ENCODE measurements at regions not wholly inside any gene's neighbourhood (a gene's known extent, or its start where the extent isn't known, plus 50 kb on each side); places are given as distances from the start of the nearest gene placed in this dataset.
"Not testable (repeated sequence)": the region's sequence is repeated elsewhere in the genome, so short reads cannot be mapped to it uniquely, and the experiment has no call there.

DNA sequence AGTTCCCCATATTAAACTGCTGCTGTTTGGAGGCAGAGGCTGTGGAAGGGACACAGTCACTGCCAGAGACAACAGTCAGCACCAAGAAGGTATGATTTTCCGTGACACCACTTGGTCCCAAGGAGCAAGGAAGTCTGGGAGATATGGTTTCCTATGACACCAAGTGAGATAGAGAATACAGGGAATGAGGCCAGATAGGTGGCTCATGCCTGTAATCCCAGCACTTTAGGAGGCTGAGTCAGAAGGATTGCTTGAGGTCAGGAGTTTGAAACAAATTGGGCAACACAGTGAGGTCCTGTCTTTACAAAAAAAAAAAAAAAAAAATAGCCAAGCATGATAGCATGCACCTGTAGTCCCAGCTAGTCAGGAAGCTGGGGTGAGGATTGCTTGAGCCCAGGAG, 90.8 kb downstream of the ABCC12 start:
- ChIA-PET CTCF (no interaction called here), POLR2A (no interaction called here)
- H3K4me3 ChIP-seq (ENCODE audit: low read depth, low read length) = no peak overlapping the region
- Mint-ChIP-seq H3K27ac (ENCODE audit: unreplicated experiment) (no peak overlapping the region), H3K27me3 (ENCODE audit: insufficient read depth, unreplicated experiment) (no peaks in the 10 kb centered on the region), H3K36me3 (ENCODE audit: insufficient read depth, unreplicated experiment) (no peaks in the 10 kb centered on the region), H3K4me3 (ENCODE audit: unreplicated experiment) (no peak overlapping the region), H3K9me3 (ENCODE audit: unreplicated experiment) (peaks cover 6% of the 10 kb centered on the region), H3K4me1 (ENCODE audit: low read depth, unreplicated experiment) (no peaks in the 10 kb centered on the region)
- H3K36me3 ChIP-seq (ENCODE audit: control insufficient read depth, insufficient read depth, low read length) = no peaks in the 10 kb centered on the region
- BruUV-seq (replicated peaks) = no TSS peak
- peaks cover 5% of the 10 kb centered on the region; the same call in 1 of the 2 replicates for H3K4me1 ChIP-seq
- no peaks in the 10 kb centered on the region for H3K9me3 ChIP-seq
- intact Hi-C loops (cut with micrococcal nuclease; ENCODE audit: unreplicated experiment) = no loop called here
- DNase-seq = no peak
- H3K27me3 ChIP-seq (replicated peaks; ENCODE audit: control insufficient read depth, insufficient read depth, low read length) = no peaks in the 10 kb centered on the region
- TF ChIP-seq, protein P1, sequence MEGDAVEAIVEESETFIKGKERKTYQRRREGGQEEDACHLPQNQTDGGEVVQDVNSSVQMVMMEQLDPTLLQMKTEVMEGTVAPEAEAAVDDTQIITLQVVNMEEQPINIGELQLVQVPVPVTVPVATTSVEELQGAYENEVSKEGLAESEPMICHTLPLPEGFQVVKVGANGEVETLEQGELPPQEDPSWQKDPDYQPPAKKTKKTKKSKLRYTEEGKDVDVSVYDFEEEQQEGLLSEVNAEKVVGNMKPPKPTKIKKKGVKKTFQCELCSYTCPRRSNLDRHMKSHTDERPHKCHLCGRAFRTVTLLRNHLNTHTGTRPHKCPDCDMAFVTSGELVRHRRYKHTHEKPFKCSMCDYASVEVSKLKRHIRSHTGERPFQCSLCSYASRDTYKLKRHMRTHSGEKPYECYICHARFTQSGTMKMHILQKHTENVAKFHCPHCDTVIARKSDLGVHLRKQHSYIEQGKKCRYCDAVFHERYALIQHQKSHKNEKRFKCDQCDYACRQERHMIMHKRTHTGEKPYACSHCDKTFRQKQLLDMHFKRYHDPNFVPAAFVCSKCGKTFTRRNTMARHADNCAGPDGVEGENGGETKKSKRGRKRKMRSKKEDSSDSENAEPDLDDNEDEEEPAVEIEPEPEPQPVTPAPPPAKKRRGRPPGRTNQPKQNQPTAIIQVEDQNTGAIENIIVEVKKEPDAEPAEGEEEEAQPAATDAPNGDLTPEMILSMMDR (IDR thresholded peaks at IDR 0.05; ENCODE audit: insufficient read depth in 1 of 2, low read depth in 1 of 2, low read length in 1 of 2, severe bottlenecking in 1 of 2, unreplicated experiment in 1 of 2) = no peak

DNA sequence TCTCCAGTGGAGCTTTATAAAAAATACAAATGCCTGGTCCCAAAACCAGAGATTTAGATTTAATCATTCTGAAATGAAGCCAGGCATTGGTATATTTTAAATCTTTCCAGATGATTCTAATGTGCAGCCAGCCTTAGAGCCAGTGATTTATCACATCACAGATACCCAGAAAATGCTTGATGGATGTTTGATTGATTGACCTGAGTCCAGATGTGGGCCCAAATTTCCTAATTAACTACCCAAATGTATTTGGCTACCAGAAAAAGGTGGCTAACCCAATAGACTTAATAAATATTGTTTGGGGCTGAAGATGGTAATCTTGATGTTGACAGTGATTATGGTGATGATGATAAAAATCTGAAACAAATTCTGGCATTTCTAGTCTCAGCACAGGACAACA, 93.1 kb downstream of the ABCC12 start:
- Mint-ChIP-seq H3K27me3 (ENCODE audit: insufficient read depth, unreplicated experiment) (no peaks in the 10 kb centered on the region), H3K9me3 (ENCODE audit: unreplicated experiment) (no peaks in the 10 kb centered on the region), H3K27ac (ENCODE audit: unreplicated experiment) (no peak overlapping the region), H3K4me3 (ENCODE audit: unreplicated experiment) (no peak overlapping the region), H3K4me1 (ENCODE audit: low read depth, unreplicated experiment) (no peaks in the 10 kb centered on the region), H3K36me3 (ENCODE audit: insufficient read depth, unreplicated experiment) (no peaks in the 10 kb centered on the region)
- peaks cover 5% of the 10 kb centered on the region; the same call in 1 of the 2 replicates for H3K4me1 ChIP-seq
- H3K27me3 ChIP-seq (replicated peaks; ENCODE audit: control insufficient read depth, insufficient read depth, low read length) = no peaks in the 10 kb centered on the region
- no peak for DNase-seq
- ChIA-PET CTCF (no interaction called here), POLR2A (no interaction called here)
- TF ChIP-seq, protein P1 (IDR thresholded peaks at IDR 0.05; ENCODE audit: insufficient read depth in 1 of 2, low read depth in 1 of 2, low read length in 1 of 2, severe bottlenecking in 1 of 2, unreplicated experiment in 1 of 2) = no peak
- H3K36me3 ChIP-seq (ENCODE audit: control insufficient read depth, insufficient read depth, low read length) = no peaks in the 10 kb centered on the region
- no peak overlapping the region for H3K4me3 ChIP-seq (ENCODE audit: low read depth, low read length)
- intact Hi-C loops (cut with micrococcal nuclease; ENCODE audit: unreplicated experiment) = no loop called here
- no TSS peak for BruUV-seq (replicated peaks)
- no peaks in the 10 kb centered on the region for H3K9me3 ChIP-seq

DNA sequence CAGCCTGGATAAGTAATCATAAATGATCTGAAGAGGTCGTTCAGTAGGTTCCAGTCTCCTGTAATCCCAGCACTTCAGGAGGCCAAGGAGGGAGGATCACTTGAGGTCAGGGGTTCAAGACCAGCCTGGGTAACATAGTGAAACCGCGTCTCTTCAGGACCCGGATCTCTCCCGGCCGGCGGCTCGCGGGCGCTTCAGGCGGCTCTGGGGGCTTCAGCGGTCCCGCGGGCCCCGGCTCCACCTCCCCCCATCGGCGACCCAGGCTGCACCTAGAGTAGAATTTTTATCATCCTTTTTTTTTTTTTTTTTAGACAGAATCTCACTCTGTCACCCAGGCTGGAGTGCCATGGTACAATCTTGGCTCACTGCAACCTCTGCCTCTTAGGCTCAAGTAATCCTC, 95.9 kb downstream of the ABCC12 start:
- Histone ChIP-seq H3K9me3 (no peaks in the 10 kb centered on the region), H3K4me3 (ENCODE audit: low read depth, low read length) (no peak overlapping the region), H3K36me3 (ENCODE audit: control insufficient read depth, insufficient read depth, low read length) (no peaks in the 10 kb centered on the region), H3K4me1 (peaks cover under 1% of the 10 kb centered on the region), H3K27me3 (replicated peaks; ENCODE audit: control insufficient read depth, insufficient read depth, low read length) (no peaks in the 10 kb centered on the region)
- TF ChIP-seq, protein P1 (IDR thresholded peaks at IDR 0.05; ENCODE audit: insufficient read depth in 1 of 2, low read depth in 1 of 2, low read length in 1 of 2, severe bottlenecking in 1 of 2, unreplicated experiment in 1 of 2) = no peak
- intact Hi-C loops (cut with micrococcal nuclease; ENCODE audit: unreplicated experiment) = loop anchor here (10.0 kb wide), 1 partner anchor 85 kb away; no protein-coding TSS in a partner anchor
- Mint-ChIP-seq H3K9me3 (ENCODE audit: unreplicated experiment) (no peaks in the 10 kb centered on the region), H3K4me3 (ENCODE audit: unreplicated experiment) (no peak overlapping the region), H3K4me1 (ENCODE audit: low read depth, unreplicated experiment) (peaks cover under 1% of the 10 kb centered on the region), H3K27me3 (ENCODE audit: insufficient read depth, unreplicated experiment) (no peaks in the 10 kb centered on the region), H3K27ac (ENCODE audit: unreplicated experiment) (no peak overlapping the region), H3K36me3 (ENCODE audit: insufficient read depth, unreplicated experiment) (peaks cover under 1% of the 10 kb centered on the region)
- no peak for DNase-seq
- ChIA-PET CTCF (no interaction called here), POLR2A (no interaction called here)
- no TSS peak for BruUV-seq (replicated peaks)

DNA sequence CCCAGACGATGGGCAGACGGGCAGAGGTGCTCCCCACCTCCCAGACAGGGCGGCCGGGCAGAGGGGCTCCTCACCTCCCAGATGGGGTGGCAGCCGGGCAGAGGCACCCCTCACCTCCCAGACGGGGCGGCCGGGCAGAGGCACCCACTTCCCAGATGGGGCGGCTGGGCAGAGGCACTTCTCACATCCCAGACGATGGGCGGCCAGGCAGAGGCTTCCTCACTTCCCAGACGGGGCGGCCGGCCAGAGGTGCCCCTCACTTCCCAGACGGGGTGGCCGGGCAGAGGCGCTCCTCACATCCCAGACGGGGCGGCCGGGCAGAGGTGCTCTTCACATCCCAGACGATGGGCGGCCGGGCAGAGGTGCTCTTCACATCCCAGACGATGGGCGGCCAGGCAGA, 96.6 kb downstream of the ABCC12 start:
- H3K36me3 Mint-ChIP-seq (ENCODE audit: insufficient read depth, unreplicated experiment); DNase-seq; CTCF ChIA-PET; POLR2A ChIA-PET; H3K9me3 ChIP-seq; H3K36me3 ChIP-seq (ENCODE audit: control insufficient read depth, insufficient read depth, low read length); H3K27me3 Mint-ChIP-seq (ENCODE audit: insufficient read depth, unreplicated experiment); H3K4me3 Mint-ChIP-seq (ENCODE audit: unreplicated experiment); H3K27me3 ChIP-seq (replicated peaks; ENCODE audit: control insufficient read depth, insufficient read depth, low read length); H3K4me3 ChIP-seq (ENCODE audit: low read depth, low read length); H3K4me1 Mint-ChIP-seq (ENCODE audit: low read depth, unreplicated experiment); H3K9me3 Mint-ChIP-seq (ENCODE audit: unreplicated experiment); BruUV-seq (replicated peaks); H3K4me1 ChIP-seq; H3K27ac Mint-ChIP-seq (ENCODE audit: unreplicated experiment): not testable (repeated sequence)
- intact Hi-C loops (cut with micrococcal nuclease; ENCODE audit: unreplicated experiment) = loop anchor here (10.0 kb wide), 1 partner anchor 84 kb away; no protein-coding TSS in a partner anchor

Measured in Caco-2 (cell line).